ENCODE measurements at regions not wholly inside any gene's neighbourhood (a gene's known extent, or its start where the extent isn't known, plus 50 kb on each side); places are given as distances from the start of the nearest gene placed in this dataset.
"Not testable (repeated sequence)": the region's sequence is repeated elsewhere in the genome, so short reads cannot be mapped to it uniquely, and the experiment has no call there.

DNA sequence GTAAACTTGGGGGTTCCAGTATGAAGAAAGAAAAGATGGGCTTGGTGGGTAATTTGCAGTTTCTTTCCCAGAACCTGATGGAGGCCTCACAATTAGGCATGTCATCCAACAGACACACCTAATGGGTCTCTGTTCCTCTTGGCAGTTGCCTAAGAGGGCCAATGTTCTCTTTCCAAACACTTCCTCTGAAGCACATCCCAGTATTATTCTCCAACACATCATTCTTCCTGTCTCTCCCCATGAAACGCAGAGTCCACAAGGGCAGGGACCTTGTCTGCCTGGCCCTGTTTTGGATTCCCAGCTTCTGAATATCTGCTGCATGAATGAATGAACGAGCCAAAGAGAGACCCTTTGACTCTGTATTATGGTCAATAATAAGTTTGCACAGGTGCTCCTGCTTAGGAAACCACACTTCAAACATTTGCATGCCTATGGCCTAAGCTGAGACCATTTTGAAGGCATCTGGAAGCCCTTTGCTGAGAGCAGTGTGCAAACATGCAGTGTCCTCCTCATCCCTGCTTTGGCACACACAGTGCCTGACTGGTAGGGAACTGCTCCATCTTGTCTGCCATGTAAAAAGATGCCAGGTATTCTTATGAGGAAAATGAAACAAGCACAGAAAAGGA is 100.9 kb upstream of the CHST15 start:
- Histone ChIP-seq H3K27me3 (peaks cover 0 to 3% (median 0%) of the 10 kb centered on the region in 4 donors), H3K4me3 (no peak overlapping the region), H3K4me1 (no peaks in the 10 kb centered on the region), H3K36me3 (no peaks in the 10 kb centered on the region), H3K9me3 (no peaks in the 10 kb centered on the region), H3K27ac (no peak overlapping the region)
- intact Hi-C loops (cut with DNase I), result no loop called here
- FAIRE-seq (no peak), ATAC-seq (no peak), DNase-seq (no peak)
- TF ChIP-seq CTCF (IDR thresholded peaks at IDR 0.05), result no peak
- WGBS, 2 donors, result 52 to 70% methylated on average over 2 of the region's 2 CpGs

DNA sequence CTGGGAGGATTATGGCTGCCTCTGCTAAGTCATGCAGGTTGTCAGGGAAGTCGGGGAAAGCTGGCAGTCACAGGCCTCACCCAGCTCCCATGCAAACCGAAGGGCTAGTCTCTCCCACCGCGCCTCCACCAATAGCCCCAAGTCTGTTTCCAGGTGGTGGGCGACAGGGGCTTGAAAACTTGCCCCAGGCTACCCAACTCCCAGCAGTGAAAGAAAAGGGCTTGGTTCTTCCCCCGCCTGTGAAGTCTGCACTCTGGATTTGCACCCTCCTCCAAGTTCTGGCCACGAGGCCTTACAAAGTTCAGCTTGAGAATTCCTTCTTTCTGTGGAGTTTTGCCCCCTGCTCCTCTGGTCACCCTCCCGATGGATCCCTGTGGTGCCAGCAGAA is 99.9 kb upstream of the CHST15 start:
- ATAC-seq (no peak), FAIRE-seq (no peak), DNase-seq (no peak)
- Histone ChIP-seq H3K4me1 (no peaks in the 10 kb centered on the region), H3K4me3 (no peak overlapping the region), H3K9me3 (no peaks in the 10 kb centered on the region), H3K27ac (no peak overlapping the region), H3K36me3 (no peaks in the 10 kb centered on the region), H3K27me3 (peaks cover 0 to 3% (median 0%) of the 10 kb centered on the region in 4 donors)
- intact Hi-C loops (cut with DNase I), result no loop called here
- no peak for TF ChIP-seq CTCF (IDR thresholded peaks at IDR 0.05)
- 82 to 89% methylated on average over 8 of the region's 8 CpGs for WGBS, 2 donors

DNA sequence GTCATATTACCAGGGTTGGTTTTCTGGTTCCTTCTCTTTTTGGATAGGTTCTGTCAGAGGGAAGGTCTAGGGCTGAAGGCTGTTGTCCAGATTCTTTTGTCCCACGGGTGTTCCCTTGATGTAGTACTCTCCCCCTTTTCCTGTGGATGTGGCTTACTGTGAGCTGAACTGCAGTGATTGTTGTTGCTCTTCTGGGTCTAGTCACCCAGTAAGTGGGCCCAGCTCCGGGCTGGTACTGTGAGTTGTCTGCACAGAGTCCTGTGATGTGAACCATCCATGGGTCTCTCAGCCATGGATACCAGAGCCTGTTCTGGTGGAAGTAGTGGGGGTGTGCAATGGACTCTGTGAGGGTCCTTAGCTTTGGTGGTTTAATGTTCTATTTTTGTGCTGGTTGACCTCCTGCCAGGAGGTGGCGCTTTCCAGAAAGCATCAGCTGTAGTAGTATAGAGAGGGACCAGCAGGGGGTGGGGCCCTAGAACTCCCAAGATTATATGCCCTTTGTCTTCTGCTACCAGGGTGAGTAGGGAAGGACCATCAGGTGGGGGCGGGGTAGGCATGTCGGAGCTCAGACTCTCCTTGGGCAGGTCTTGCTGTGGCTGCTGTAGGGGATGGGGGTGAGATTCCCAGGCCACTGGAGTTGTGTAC is 99.4 kb upstream of the CHST15 start:
- FAIRE-seq; H3K4me3 ChIP-seq; H3K27ac ChIP-seq; H3K36me3 ChIP-seq; H3K4me1 ChIP-seq; H3K9me3 ChIP-seq; intact Hi-C loops (cut with DNase I); ATAC-seq; H3K27me3 ChIP-seq; DNase-seq: not testable (repeated sequence)
- 78% methylated on average over 5 of the region's 5 CpGs for WGBS, 2 donors

GRCh38 chr10:124190476-124190875 is 97.1 kb upstream of the CHST15 start:
- H3K9me3 ChIP-seq; FAIRE-seq; H3K36me3 ChIP-seq; DNase-seq; ATAC-seq; H3K4me1 ChIP-seq; intact Hi-C loops (cut with DNase I); H3K27ac ChIP-seq; H3K27me3 ChIP-seq; H3K4me3 ChIP-seq: not testable (repeated sequence)
- 38 to 50% methylated on average over 2 of the region's 2 CpGs for WGBS, 2 donors

GRCh38 chr10:124186956-124187355 is 93.6 kb upstream of the CHST15 start:
- ATAC-seq (no peak), FAIRE-seq (no peak), DNase-seq (no peak)
- no peak for TF ChIP-seq CTCF (IDR thresholded peaks at IDR 0.05)
- H3K36me3 ChIP-seq, result no peaks in the 10 kb centered on the region
- 70 to 75% methylated on average over 7 of the region's 7 CpGs for WGBS, 2 donors
- no peaks in the 10 kb centered on the region for H3K9me3 ChIP-seq
- no peak overlapping the region for H3K27ac ChIP-seq
- no peaks in the 10 kb centered on the region for H3K27me3 ChIP-seq
- intact Hi-C loops (cut with DNase I), result no loop called here
- no peaks in the 10 kb centered on the region for H3K4me1 ChIP-seq
- H3K4me3 ChIP-seq, result no peak overlapping the region

DNA sequence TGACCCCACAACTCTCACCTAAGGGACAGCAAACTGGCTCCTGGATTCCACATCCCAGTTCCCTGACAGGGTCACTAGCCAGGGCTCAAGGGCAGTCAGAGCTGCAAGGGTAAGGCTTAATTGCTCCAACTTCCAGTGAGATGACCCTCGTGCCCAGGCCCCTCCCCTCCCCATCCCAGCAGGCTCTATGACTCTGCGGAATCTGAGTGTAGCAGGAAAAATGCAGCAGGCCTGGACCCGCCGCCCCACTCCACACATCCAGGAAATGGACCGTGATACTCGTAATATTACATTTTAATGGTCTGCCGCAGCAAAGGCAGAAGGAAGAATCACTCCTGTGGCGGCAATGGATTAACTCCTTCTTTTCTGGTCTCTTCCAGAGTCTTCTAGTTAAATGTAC is 91.7 kb upstream of the CHST15 start:
- no peak overlapping the region for H3K4me3 ChIP-seq
- ATAC-seq, result no peak
- intact Hi-C loops (cut with DNase I), result no loop called here

More for the DNA sequence above, 91.7 kb upstream of the CHST15 start:
- DNase-seq, result no peak
- Histone ChIP-seq H3K27me3 (no peaks in the 10 kb centered on the region), H3K4me1 (no peaks in the 10 kb centered on the region), H3K9me3 (no peaks in the 10 kb centered on the region), H3K36me3 (no peaks in the 10 kb centered on the region), H3K27ac (no peak overlapping the region)
- no peak for FAIRE-seq
- 70 to 72% methylated on average over 8 of the region's 8 CpGs for WGBS, 2 donors
- TF ChIP-seq CTCF (IDR thresholded peaks at IDR 0.05), result no peak
